CD4-positive, alpha-beta T cell treated with Interleukin-1 beta for 1 hour (primary cell): ENCODE measurements at regions not wholly inside any gene's neighbourhood (a gene's known extent, or its start where the extent isn't known, plus 50 kb on each side); places are given as distances from the start of the nearest gene placed in this dataset.

Experiments
- DNase-seq, 2 donors: peaks; one replicate each; pipeline ENCODE4 v3.0.0-alpha.2; 2020 to 2022

- DNase-seq: no peak
Measured at GRCh38 chr1:214209260-214209808, 71.6 kb upstream of the SMYD2 start.

GRCh38 chr1:214213136-214213535 lies 67.8 kb upstream of the SMYD2 start:
- DNase-seq: no peak

- no peak for DNase-seq
Measured at GRCh38 chr1:214214851-214215250, 66.1 kb upstream of the SMYD2 start.

GRCh38 chr1:214215583-214215982 lies 65.4 kb upstream of the SMYD2 start:
- DNase-seq: no peak

- DNase-seq: no peak
Measured at GRCh38 chr1:214216021-214216420, 64.9 kb upstream of the SMYD2 start.

- DNase-seq: no peak
Measured at GRCh38 chr1:214216779-214217178, 64.2 kb upstream of the SMYD2 start.

GRCh38 chr1:214219902-214220301 lies 61.1 kb upstream of the SMYD2 start:
- no peak for DNase-seq

- no peak for DNase-seq
Measured at GRCh38 chr1:214220891-214221290, 60.1 kb upstream of the SMYD2 start.

- no peak for DNase-seq
Measured at GRCh38 chr1:214224611-214225354, 56.2 kb upstream of the SMYD2 start.

GRCh38 chr1:214228976-214229375 lies 52.0 kb upstream of the SMYD2 start:
- no peak for DNase-seq

- DNase-seq: no peak
Measured at GRCh38 chr1:214229736-214230135, 51.2 kb upstream of the SMYD2 start.
